Stimulated activated CD4-positive, alpha-beta T cell treated with anti-CD3 and anti-CD28 coated beads, Interleukin-4, amount 100 ng/mL, for 1 hour (primary cell): ENCODE measurements at regions not wholly inside any gene's neighbourhood (a gene's known extent, or its start where the extent isn't known, plus 50 kb on each side); places are given as distances from the start of the nearest gene placed in this dataset.
"Not testable (repeated sequence)": the region's sequence is repeated elsewhere in the genome, so short reads cannot be mapped to it uniquely, and the experiment has no call there.

Source experiments
- DNase-seq: peaks from one replicate; pipeline ENCODE4 v3.0.0-alpha.2; 2020

GRCh38 chr2:234796045-234796591 lies 155.7 kb upstream of the SH3BP4 start:
- DNase-seq = no peak

DNA sequence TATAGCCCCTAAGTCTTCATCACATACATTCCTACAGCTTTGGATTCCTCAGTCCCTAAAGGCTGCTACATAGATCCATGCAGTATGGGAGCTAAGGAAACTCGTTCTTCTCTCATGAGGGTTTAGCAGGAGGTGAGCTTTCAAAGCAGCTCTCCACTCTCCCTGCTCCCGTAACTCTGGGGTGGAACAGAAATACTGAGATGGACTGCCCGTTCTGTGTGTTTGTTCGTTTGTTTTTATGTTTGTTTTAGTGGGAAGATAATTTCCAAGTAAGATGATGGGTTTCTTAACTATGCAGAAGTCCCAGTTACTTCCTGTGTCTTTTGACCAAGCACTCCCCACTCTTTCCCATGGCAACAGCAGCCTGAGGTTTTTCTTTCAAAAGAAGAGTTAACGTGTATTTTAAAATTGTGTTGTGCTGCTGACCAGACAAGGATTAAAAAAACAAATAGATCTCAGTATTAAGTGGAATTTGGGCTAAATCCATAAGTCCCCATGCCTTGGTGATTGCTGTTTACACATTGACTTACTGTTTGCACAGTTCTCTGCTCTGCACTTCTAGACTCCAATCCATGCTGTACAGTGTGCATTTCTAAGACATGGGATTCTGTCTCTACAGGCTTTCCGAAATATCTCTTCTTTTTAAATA lies 156.4 kb upstream of the SH3BP4 start:
- no peak for DNase-seq

DNA sequence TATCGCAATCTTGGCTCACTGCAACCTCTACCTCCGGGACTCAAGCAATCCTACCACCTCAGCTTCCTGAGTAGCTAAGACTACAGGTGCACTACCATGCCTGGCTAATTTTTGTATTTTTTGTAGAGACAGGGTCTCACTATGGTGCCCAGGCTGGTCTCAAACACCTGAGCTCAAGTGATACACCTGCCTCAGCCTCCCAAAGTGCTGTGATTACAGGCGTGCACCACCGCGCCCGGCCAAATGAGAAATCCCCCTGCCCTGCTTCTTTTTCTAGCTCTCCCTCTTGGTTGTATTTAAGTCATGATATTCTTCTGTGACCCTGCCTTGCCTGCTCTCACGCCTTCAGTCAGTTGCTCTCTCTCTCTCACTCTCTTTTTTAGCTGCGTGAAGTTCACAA lies 157.0 kb upstream of the SH3BP4 start:
- no peak for DNase-seq

DNA sequence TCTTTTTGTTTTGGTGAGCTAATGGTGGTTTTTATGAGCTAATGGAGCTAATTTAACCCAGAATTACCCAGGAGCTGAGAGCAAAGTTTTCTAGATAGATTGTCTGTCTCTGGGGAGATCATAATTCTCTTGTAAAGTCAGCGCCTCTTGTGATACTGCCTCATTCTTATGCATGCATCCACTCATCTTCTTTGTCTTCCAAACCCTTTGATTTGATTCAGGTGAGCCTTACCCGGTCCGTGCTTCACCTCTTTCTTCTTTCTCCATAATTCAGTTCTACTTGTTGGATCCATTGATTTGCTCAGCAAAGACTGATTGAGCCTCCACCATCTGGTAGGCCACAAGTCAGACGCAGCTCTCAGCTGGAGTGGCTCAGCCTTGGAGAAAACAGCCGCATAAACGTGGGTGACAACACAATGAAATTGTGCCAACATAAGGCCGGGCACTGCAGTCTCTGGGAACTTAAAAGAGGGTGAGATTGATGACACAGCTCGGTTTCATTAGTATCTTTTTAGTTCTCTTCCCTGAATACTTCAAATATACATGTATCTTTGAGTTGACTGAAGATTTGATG lies 158.5 kb upstream of the SH3BP4 start:
- no peak for DNase-seq

- no peak for DNase-seq
Measured at GRCh38 chr2:234792621-234793022, 159.2 kb upstream of the SH3BP4 start.

GRCh38 chr2:234792096-234792495 lies 159.7 kb upstream of the SH3BP4 start:
- not testable (repeated sequence) for DNase-seq

DNA sequence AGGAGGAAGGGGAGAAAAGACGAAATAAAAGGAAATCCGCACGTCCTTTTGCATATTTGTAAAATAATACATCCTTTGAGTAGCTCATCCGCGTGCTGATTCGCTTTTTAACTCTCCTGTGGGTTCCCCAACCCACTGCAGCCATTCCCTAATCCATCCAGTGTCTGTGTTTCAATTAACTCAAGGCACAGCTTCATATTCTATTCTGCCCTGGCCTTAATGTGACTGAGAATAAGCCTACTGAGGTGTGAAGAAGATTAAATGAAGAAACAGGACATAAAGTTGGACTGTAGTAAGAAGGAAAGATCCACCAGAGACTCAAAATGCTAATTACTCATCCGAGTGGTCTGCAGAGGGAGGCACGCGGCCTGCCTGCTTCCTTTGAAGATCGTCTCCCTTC lies 161.4 kb upstream of the SH3BP4 start:
- no peak for DNase-seq

- DNase-seq = no peak
Measured at GRCh38 chr2:234789556-234790325, 162.1 kb upstream of the SH3BP4 start.

DNA sequence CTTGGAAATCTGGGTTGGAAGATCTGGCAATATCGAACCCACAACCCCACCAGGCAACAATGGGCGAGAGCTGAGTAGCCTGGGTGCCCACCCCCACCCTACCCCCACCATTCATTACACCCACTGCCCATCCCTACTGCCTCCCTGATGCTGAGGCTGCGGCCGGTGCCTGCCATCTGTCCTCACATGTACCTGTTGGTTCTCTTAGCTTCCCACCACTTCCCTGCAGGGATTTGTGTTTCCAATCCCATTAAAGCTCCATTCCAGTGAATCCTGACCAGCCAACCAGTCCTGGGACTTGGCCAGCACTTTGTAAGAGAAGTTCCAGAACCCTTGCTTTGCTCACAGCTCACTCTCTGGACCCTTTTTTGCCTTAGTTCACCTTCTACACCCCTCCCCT lies 163.0 kb upstream of the SH3BP4 start:
- no peak for DNase-seq

- DNase-seq = no peak
Measured at GRCh38 chr2:234788381-234788780, 163.4 kb upstream of the SH3BP4 start.

DNA sequence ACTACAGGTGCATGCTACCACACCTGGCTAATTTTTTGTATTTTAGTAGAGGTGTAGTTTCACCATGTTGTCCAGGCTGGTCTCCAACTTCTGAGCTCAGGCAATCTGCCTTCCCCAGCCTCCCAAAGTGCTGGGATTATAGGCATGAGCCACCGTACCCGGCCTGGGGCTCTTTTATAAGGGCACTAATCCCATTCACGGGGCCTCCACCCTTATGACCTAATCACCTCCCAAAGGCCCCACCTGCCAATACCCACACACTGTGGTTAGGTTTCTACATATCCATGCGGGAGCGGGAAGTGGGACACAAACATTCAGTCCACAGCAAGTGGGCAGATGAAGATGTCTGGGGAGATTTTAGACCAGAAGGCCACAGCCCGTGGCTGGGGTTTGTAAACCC lies 164.7 kb upstream of the SH3BP4 start:
- no peak for DNase-seq

DNA sequence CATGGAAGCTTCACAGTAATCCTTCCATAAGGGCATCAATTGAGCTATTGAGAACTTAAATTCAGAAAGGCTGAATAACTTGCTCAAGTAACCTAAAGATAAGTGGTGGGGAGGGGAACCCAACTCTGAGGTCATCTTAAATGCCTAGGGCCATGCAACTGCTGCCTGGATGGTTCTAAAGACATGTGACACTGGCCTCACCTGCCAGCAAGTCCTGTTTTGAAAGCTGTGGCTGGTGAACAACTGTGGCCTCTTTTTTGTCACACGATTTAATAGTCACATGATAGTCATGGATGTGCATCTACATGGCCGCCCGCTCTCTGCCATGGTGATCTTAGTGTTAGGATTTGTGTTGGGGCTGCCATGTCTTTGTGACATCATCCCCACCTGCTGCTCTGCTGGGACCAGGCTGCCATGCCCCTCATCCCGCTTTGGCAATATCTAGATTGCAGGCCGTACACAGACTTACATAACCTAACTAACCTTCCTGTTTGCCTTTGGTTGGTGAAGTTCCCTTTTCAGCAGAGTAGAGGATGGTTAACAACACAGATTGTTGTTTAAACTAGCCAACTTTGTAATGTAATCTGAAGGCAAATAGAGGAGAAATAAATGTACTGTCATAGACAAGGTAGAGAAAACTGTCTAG lies 177.9 kb upstream of the SH3BP4 start:
- no peak for DNase-seq

DNA sequence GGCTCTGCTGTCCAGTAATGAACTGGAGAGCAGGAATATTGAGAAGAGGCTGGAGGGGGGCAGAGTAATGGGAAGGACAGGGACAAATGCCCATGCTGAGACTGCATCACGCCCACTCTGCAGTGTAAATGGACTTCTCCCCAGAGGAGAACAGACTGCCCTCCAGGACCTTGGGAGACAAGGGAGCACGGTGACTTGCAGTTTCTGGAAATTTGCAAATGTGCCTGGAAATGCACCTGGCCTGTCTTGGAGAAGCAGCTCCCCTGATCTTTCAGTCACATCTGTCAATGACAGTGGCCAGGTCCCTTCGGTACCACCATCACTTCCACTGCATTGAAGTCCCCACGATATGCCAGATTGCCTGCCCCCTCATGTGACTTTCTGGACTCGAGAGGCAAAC lies 178.7 kb upstream of the SH3BP4 start:
- no peak for DNase-seq

GRCh38 chr2:234772733-234773060 lies 179.1 kb upstream of the SH3BP4 start:
- no peak for DNase-seq

DNA sequence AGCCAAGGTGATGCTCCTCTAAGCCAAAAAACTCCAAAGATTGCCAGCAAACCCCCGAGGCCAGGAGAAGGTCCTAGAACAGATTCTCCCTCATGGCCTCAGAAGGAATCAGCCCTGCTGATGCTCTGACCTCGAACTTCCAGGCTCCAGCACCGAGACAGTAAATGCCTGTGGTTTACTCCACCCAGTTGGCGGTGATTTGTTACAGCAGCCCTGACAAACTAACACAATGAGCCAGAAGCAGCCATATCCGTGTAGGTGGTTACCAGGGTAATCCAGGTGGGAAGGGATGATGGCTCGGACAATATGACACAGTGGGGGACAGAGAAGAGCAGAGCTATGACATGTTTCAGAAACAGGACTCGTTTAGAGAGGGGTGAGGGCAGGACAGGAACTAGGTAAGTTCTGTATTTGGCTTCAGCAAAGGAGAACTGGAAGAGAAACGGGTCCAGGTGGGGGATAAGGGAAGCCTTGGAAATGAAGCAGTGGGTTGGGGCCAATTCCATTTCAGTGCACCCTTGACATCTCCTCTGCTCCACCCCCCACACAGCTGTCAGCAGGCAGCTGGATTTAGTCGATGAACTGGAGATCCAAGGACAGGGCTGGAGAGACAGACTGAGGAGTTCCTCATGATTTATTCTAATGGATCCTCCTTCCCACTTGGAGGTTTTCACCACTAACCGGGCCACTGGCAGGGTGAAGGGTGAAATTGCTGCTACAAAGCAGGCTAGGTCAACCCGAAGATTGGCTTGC lies 179.7 kb upstream of the SH3BP4 start:
- DNase-seq = no peak

GRCh38 chr2:234771176-234771575 lies 180.6 kb upstream of the SH3BP4 start:
- no peak for DNase-seq

DNA sequence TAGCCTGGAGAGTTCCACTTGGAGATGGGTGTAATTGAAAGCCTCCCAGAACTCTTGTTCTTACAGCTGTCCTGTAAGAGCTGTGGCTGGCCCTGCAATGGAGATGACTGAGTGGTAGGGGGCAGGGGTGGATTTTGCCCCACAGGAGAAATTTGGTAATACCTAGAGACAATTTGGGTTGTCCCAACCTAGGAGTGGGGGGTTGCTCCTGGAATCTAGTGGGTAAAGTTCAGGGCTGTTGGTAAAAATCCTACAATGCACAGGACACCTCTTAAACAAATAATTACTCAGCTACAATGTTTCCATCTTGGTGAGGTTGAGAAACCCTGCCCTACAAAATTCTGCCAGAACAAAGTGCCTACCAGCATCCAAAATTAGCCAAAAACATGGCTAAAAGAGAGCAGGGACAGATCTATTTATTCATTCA lies 181.1 kb upstream of the SH3BP4 start:
- no peak for DNase-seq

GRCh38 chr2:234770031-234770506 lies 181.7 kb upstream of the SH3BP4 start:
- no peak for DNase-seq

DNA sequence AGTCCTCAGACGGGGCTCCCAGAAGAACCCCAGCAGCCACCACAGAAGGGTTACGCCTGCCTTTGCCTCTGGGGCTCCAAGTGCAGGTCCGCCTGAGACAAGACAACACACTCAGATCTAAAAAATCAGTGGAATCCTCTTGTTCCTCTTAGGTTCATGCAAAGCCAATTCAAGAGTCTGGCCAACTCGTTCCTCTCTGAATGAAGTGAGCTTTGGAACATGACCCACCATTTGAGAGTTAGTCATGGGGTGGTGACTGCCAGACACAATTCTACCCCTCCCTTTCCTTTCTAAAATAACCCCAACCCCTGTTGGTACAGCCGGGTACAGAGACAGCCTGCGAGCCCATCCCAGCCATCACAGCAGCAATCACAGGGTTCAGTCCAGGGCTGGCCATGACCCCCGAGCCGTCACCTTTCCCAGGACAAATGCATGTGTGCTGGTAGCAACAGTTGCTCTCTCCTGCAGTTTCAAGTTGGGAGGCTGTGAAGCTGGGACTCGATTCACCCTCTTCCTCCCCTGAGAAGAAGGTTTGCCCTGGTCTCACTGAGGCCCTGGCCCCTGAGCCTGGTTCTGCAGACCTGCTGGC lies 183.1 kb upstream of the SH3BP4 start:
- DNase-seq = no peak

DNA sequence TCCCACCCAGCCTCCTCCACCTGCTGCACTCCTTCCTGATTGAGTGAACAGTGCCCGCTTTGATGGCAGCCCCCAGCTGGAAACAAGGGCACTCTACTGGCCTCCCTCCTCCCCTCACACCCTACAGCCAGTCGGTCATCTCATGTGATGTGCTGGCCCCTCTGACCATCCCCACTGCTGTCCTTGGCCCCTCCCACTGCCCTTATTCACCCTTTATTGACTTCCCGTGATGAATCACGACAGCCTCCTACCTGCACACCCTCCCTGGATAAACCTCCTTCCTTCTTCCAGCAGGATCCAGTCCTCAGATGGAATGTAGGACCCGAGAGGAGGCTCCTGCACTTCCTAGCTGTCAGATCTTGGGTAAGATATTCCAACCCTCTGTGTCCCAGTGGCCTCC lies 186.5 kb upstream of the SH3BP4 start:
- no peak for DNase-seq

DNA sequence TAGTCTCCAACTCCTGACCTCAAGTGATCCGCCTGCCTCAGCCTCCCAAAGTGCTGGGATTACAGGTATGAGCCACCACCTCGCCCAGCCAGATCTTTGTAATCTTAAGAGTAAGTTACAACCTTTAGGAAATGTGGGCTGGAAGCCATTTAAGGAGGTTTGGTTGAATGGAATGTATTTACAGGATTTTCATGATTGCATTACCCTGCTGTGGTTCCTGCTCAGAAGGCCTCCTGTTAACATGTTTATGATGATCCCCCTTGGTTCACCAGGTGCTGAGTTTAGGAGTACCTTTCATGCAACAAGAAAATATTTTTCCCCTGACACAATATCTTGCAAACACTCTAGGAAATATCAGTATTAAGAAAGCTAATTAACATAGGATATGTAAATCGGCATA lies 187.4 kb upstream of the SH3BP4 start:
- DNase-seq = no peak
